CD8-positive, alpha-beta memory T cell (primary cell): ENCODE measurements at regions not wholly inside any gene's neighbourhood (a gene's known extent, or its start where the extent isn't known, plus 50 kb on each side); places are given as distances from the start of the nearest gene placed in this dataset.
"Not testable (repeated sequence)": the region's sequence is repeated elsewhere in the genome, so short reads cannot be mapped to it uniquely, and the experiment has no call there.

ENCODE experiments used
- CTCF ChIA-PET: fragments of 350-600 bp; sonication (Branson Sonifier 250); formaldehyde crosslinking; loops from one replicate; lab custom pipeline; 2021; ENCODE audit warnings: antibody characterized with exemption; lab: Charles Lee
- POLR2A ChIA-PET: fragments of 350-600 bp; sonication (Branson Sonifier 250); formaldehyde crosslinking; loops from one replicate; lab custom pipeline; 2021; ENCODE audit warnings: antibody characterized with exemption; lab: Charles Lee
- DNase-seq, 5 donors: peaks; one replicate each; pipeline versions ENCODE4 v3.0.0 to v3.0.0-alpha.2; 2020 to 2022; ENCODE audit warnings: mixed read lengths in 1 of 5
- H3K27ac ChIP-seq: one replicate; pipeline ENCODE4 v1.7.0; 2013; ENCODE audit warnings: low read depth, mild to moderate bottlenecking, low read length, moderate library complexity
- H3K27me3 ChIP-seq: 2 replicates; pipeline ENCODE4 v1.7.0; 2013; ENCODE audit warnings: low read length, mild to moderate bottlenecking; ENCODE audit not compliant: insufficient read depth, poor library complexity, severe bottlenecking
- H3K36me3 ChIP-seq: 2 replicates; pipeline ENCODE4 v1.7.0; 2013; ENCODE audit warnings: mild to moderate bottlenecking, low read length, moderate library complexity; ENCODE audit not compliant: insufficient read depth
- H3K4me1 ChIP-seq: 2 replicates; pipeline ENCODE4 v1.7.0; 2013; ENCODE audit warnings: mild to moderate bottlenecking, low read length, moderate library complexity; ENCODE audit not compliant: insufficient read depth
- H3K4me3 ChIP-seq: 2 replicates; pipeline ENCODE4 v1.7.0; 2013; ENCODE audit warnings: mild to moderate bottlenecking, low read length
- H3K9me3 ChIP-seq: 2 replicates; pipeline ENCODE4 v1.7.0; 2013; ENCODE audit warnings: mild to moderate bottlenecking, low read length
- H3K27ac Mint-ChIP-seq, 8 donors: one replicate each; pipeline ENCODE4 v1.8.0; 2020 to 2021; ENCODE audit warnings: mixed read lengths in 8 of 8, mild to moderate bottlenecking in 6 of 8, inconsistent platforms in 3 of 8, moderate library complexity in 3 of 8
- H3K27me3 Mint-ChIP-seq, 2 donors: one replicate each; pipeline ENCODE4 v1.8.0; 2020 to 2021; ENCODE audit warnings: mixed read lengths in 2 of 2, mild to moderate bottlenecking in 1 of 2, moderate library complexity in 1 of 2
- H3K36me3 Mint-ChIP-seq, 3 donors: one replicate each; pipeline ENCODE4 v1.8.0; 2020 to 2021; ENCODE audit warnings: mixed read lengths in 3 of 3, inconsistent platforms in 1 of 3, mild to moderate bottlenecking in 1 of 3
- H3K4me1 Mint-ChIP-seq, 3 donors: one replicate each; pipeline ENCODE4 v1.8.0; 2020 to 2021; ENCODE audit warnings: mixed read lengths in 3 of 3, inconsistent platforms in 1 of 3, mild to moderate bottlenecking in 1 of 3
- H3K4me3 Mint-ChIP-seq, 7 donors: one replicate each; pipeline ENCODE4 v1.8.0; 2020 to 2021; ENCODE audit warnings: mixed read lengths in 7 of 7, mild to moderate bottlenecking in 6 of 7, moderate library complexity in 4 of 7, inconsistent platforms in 2 of 7
- H3K9me3 Mint-ChIP-seq, 5 donors: one replicate each; pipeline ENCODE4 v1.8.0; 2020 to 2022; ENCODE audit warnings: mixed read lengths in 5 of 5, mild to moderate bottlenecking in 3 of 5, moderate library complexity in 2 of 5, inconsistent platforms in 1 of 5

GRCh38 chr13:80684217-80684991 lies 343.5 kb upstream of the SPRY2 start:
- Mint-ChIP-seq H3K9me3 (peaks cover 0 to 6% (median 0%) of the 10 kb centered on the region in 5 donors), H3K27ac (no peak overlapping the region), H3K4me1 (no peaks in the 10 kb centered on the region), H3K36me3 (peaks cover 0 to 7% (median 0%) of the 10 kb centered on the region in 3 donors), H3K4me3 (no peak overlapping the region), H3K27me3 (peaks cover 0 to 1% of the 10 kb centered on the region in 2 donors)
- ChIA-PET POLR2A (no interaction called here), CTCF (no interaction called here)
- no peak for DNase-seq
- H3K9me3 ChIP-seq: no peaks in the 10 kb centered on the region
- H3K36me3 ChIP-seq: no peaks in the 10 kb centered on the region
- no peak overlapping the region for H3K27ac ChIP-seq
- no peaks in the 10 kb centered on the region for H3K27me3 ChIP-seq
- no peak overlapping the region for H3K4me3 ChIP-seq
- no peaks in the 10 kb centered on the region for H3K4me1 ChIP-seq

- no peak overlapping the region for H3K27ac Mint-ChIP-seq
- Histone ChIP-seq H3K27me3 (no peaks in the 10 kb centered on the region), H3K9me3 (no peaks in the 10 kb centered on the region), H3K27ac (no peak overlapping the region), H3K4me1 (no peaks in the 10 kb centered on the region), H3K4me3 (no peak overlapping the region), H3K36me3 (no peaks in the 10 kb centered on the region)
- DNase-seq: no peak
- ChIA-PET CTCF (no interaction called here), POLR2A (no interaction called here)
- peaks cover 0 to 9% (median 1%) of the 10 kb centered on the region in 3 donors for H3K36me3 Mint-ChIP-seq
- peaks cover 0 to 1% of the 10 kb centered on the region in 2 donors for H3K27me3 Mint-ChIP-seq
- H3K4me1 Mint-ChIP-seq: no peaks in the 10 kb centered on the region
- no peak overlapping the region for H3K4me3 Mint-ChIP-seq
- H3K9me3 Mint-ChIP-seq: peaks cover 2 to 8% (median 7%) of the 10 kb centered on the region in 5 donors
Measured at GRCh38 chr13:80680786-80681366, 339.9 kb upstream of the SPRY2 start.

GRCh38 chr13:80679423-80679822 lies 338.5 kb upstream of the SPRY2 start:
- Histone ChIP-seq H3K27ac (no peak overlapping the region), H3K36me3 (no peaks in the 10 kb centered on the region), H3K4me1 (no peaks in the 10 kb centered on the region), H3K9me3 (no peaks in the 10 kb centered on the region), H3K4me3 (no peak overlapping the region), H3K27me3 (no peaks in the 10 kb centered on the region)
- no peaks in the 10 kb centered on the region for H3K4me1 Mint-ChIP-seq
- H3K27me3 Mint-ChIP-seq: peaks cover 0 to 1% of the 10 kb centered on the region in 2 donors
- H3K9me3 Mint-ChIP-seq: peaks cover 4 to 10% (median 7%) of the 10 kb centered on the region in 5 donors
- ChIA-PET POLR2A (no interaction called here), CTCF (no interaction called here)
- H3K27ac Mint-ChIP-seq: no peak overlapping the region
- DNase-seq: no peak
- no peak overlapping the region for H3K4me3 Mint-ChIP-seq
- peaks cover 0 to 9% (median 1%) of the 10 kb centered on the region in 3 donors for H3K36me3 Mint-ChIP-seq

- Histone ChIP-seq H3K27me3 (no peaks in the 10 kb centered on the region), H3K4me1 (no peaks in the 10 kb centered on the region), H3K36me3 (no peaks in the 10 kb centered on the region), H3K9me3 (no peaks in the 10 kb centered on the region), H3K27ac (no peak overlapping the region), H3K4me3 (no peak overlapping the region)
- H3K27ac Mint-ChIP-seq: no peak overlapping the region
- H3K27me3 Mint-ChIP-seq: peaks cover 0 to 1% of the 10 kb centered on the region in 2 donors
- H3K9me3 Mint-ChIP-seq: peaks cover 7 to 15% (median 13%) of the 10 kb centered on the region in 5 donors
- H3K4me3 Mint-ChIP-seq: no peak overlapping the region
- no peaks in the 10 kb centered on the region for H3K4me1 Mint-ChIP-seq
- peaks cover 0 to 9% (median 1%) of the 10 kb centered on the region in 3 donors for H3K36me3 Mint-ChIP-seq
- DNase-seq: no peak
- ChIA-PET CTCF (no interaction called here), POLR2A (no interaction called here)
Measured at GRCh38 chr13:80677227-80677626, 336.3 kb upstream of the SPRY2 start.

GRCh38 chr13:80675442-80675841 lies 334.5 kb upstream of the SPRY2 start:
- H3K4me1 Mint-ChIP-seq, CTCF ChIA-PET: not testable (repeated sequence)

GRCh38 chr13:80671773-80672172 lies 330.8 kb upstream of the SPRY2 start:
- no peak overlapping the region for H3K27ac Mint-ChIP-seq
- peaks cover 2 to 21% (median 9%) of the 10 kb centered on the region in 5 donors for H3K9me3 Mint-ChIP-seq
- no peaks in the 10 kb centered on the region for H3K27me3 ChIP-seq
- no peaks in the 10 kb centered on the region for H3K36me3 Mint-ChIP-seq
- DNase-seq: no peak
- H3K4me1 Mint-ChIP-seq: no peaks in the 10 kb centered on the region
- H3K4me1 ChIP-seq: no peaks in the 10 kb centered on the region
- H3K36me3 ChIP-seq: no peaks in the 10 kb centered on the region
- CTCF ChIA-PET: no interaction called here
- POLR2A ChIA-PET: no interaction called here
- H3K27ac ChIP-seq: no peak overlapping the region
- no peaks in the 10 kb centered on the region for H3K9me3 ChIP-seq
- H3K4me3 ChIP-seq: no peak overlapping the region
- no peaks in the 10 kb centered on the region for H3K27me3 Mint-ChIP-seq
- H3K4me3 Mint-ChIP-seq: no peak overlapping the region

More at GRCh38 chr13:80675442-80675841, 334.5 kb upstream of the SPRY2 start:
- H3K4me3 Mint-ChIP-seq, H3K27me3 ChIP-seq, H3K27me3 Mint-ChIP-seq, H3K9me3 ChIP-seq, POLR2A ChIA-PET, DNase-seq, H3K4me1 ChIP-seq, H3K36me3 ChIP-seq, H3K4me3 ChIP-seq, H3K27ac ChIP-seq, H3K36me3 Mint-ChIP-seq, H3K27ac Mint-ChIP-seq: not testable (repeated sequence)
- H3K9me3 Mint-ChIP-seq: peaks cover 7 to 18% (median 14%) of the 10 kb centered on the region in 5 donors

GRCh38 chr13:80669112-80669511 lies 328.2 kb upstream of the SPRY2 start:
- ChIA-PET POLR2A (no interaction called here), CTCF (no interaction called here)
- Mint-ChIP-seq H3K9me3 (peaks cover 2 to 21% (median 6%) of the 10 kb centered on the region in 5 donors), H3K27me3 (peaks cover 0 to 1% of the 10 kb centered on the region in 2 donors), H3K4me3 (no peak overlapping the region), H3K36me3 (no peaks in the 10 kb centered on the region), H3K4me1 (peaks cover 0 to 5% (median 1%) of the 10 kb centered on the region in 3 donors), H3K27ac (no peak overlapping the region)
- no peaks in the 10 kb centered on the region for H3K9me3 ChIP-seq
- no peaks in the 10 kb centered on the region for H3K27me3 ChIP-seq
- no peak overlapping the region for H3K4me3 ChIP-seq
- no peaks in the 10 kb centered on the region for H3K4me1 ChIP-seq
- H3K27ac ChIP-seq: no peak overlapping the region
- DNase-seq: no peak
- no peaks in the 10 kb centered on the region for H3K36me3 ChIP-seq

GRCh38 chr13:80668452-80668851 lies 327.5 kb upstream of the SPRY2 start:
- no peaks in the 10 kb centered on the region for H3K4me1 ChIP-seq
- H3K4me1 Mint-ChIP-seq: peaks cover 0 to 5% (median 1%) of the 10 kb centered on the region in 3 donors
- CTCF ChIA-PET: no interaction called here

More at GRCh38 chr13:80668452-80668851, 327.5 kb upstream of the SPRY2 start:
- POLR2A ChIA-PET: no interaction called here
- H3K4me3 Mint-ChIP-seq: no peak overlapping the region
- H3K36me3 Mint-ChIP-seq: no peaks in the 10 kb centered on the region
- Histone ChIP-seq H3K9me3 (no peaks in the 10 kb centered on the region), H3K36me3 (no peaks in the 10 kb centered on the region), H3K4me3 (no peak overlapping the region), H3K27ac (no peak overlapping the region), H3K27me3 (no peaks in the 10 kb centered on the region)
- H3K27me3 Mint-ChIP-seq: peaks cover 0 to 1% of the 10 kb centered on the region in 2 donors
- DNase-seq: no peak
- H3K9me3 Mint-ChIP-seq: peaks cover 2 to 18% (median 4%) of the 10 kb centered on the region in 5 donors
- no peak overlapping the region for H3K27ac Mint-ChIP-seq
